SKM-1 treated with dmso at 0.1 percent for 144 hours (cell line): ENCODE measurements at regions not wholly inside any gene's neighbourhood (a gene's known extent, or its start where the extent isn't known, plus 50 kb on each side); places are given as distances from the start of the nearest gene placed in this dataset.
"Not testable (repeated sequence)": the region's sequence is repeated elsewhere in the genome, so short reads cannot be mapped to it uniquely, and the experiment has no call there.

Experiments used
- DNase-seq: peaks from one replicate; lab custom pipeline; 2025; ENCODE audit not compliant: unreplicated experiment; lab: John Stamatoyannopoulos, UW

- not testable (repeated sequence) for DNase-seq
Measured at GRCh38 chr6:113254194-113254593, 603.0 kb upstream of the MARCKS start.

- no peak for DNase-seq
Measured at GRCh38 chr6:113258771-113259170, 598.4 kb upstream of the MARCKS start.

GRCh38 chr6:113271437-113271836 is 585.7 kb upstream of the MARCKS start:
- no peak for DNase-seq

GRCh38 chr6:113276601-113277000 is 580.5 kb upstream of the MARCKS start:
- DNase-seq: no peak

- no peak for DNase-seq
Measured at GRCh38 chr6:113277111-113277510, 580.0 kb upstream of the MARCKS start.

GRCh38 chr6:113281014-113281413 is 576.1 kb upstream of the MARCKS start:
- no peak for DNase-seq

GRCh38 chr6:113281431-113281830 is 575.7 kb upstream of the MARCKS start:
- no peak for DNase-seq

GRCh38 chr6:113287396-113287795 is 569.7 kb upstream of the MARCKS start:
- DNase-seq: no peak

GRCh38 chr6:113288409-113288808 is 568.7 kb upstream of the MARCKS start:
- DNase-seq: no peak

- DNase-seq: no peak
Measured at GRCh38 chr6:113289166-113289565, 568.0 kb upstream of the MARCKS start.

GRCh38 chr6:113290684-113291083 is 566.5 kb upstream of the MARCKS start:
- DNase-seq: no peak

- no peak for DNase-seq
Measured at GRCh38 chr6:113291751-113292445, 565.2 kb upstream of the MARCKS start.

GRCh38 chr6:113292646-113293422 is 564.3 kb upstream of the MARCKS start:
- no peak for DNase-seq

GRCh38 chr6:113293423-113293740 is 563.8 kb upstream of the MARCKS start:
- DNase-seq: no peak

GRCh38 chr6:113299531-113299930 is 557.6 kb upstream of the MARCKS start:
- no peak for DNase-seq

- DNase-seq: no peak
Measured at GRCh38 chr6:113301651-113302050, 555.5 kb upstream of the MARCKS start.

- no peak for DNase-seq
Measured at GRCh38 chr6:113304116-113304515, 553.0 kb upstream of the MARCKS start.

- DNase-seq: peak; percentile 37
Measured at GRCh38 chr6:113306552-113307145, 550.5 kb upstream of the MARCKS start.

GRCh38 chr6:113308266-113308665 is 548.9 kb upstream of the MARCKS start:
- DNase-seq: no peak

GRCh38 chr6:113313841-113314240 is 543.3 kb upstream of the MARCKS start:
- no peak for DNase-seq

- DNase-seq: no peak
Measured at GRCh38 chr6:113315165-113315564, 542.0 kb upstream of the MARCKS start.

- DNase-seq: no peak
Measured at GRCh38 chr6:113315879-113316278, 541.3 kb upstream of the MARCKS start.
